ENCODE measurements at regions not wholly inside any gene's neighbourhood (a gene's known extent, or its start where the extent isn't known, plus 50 kb on each side); places are given as distances from the start of the nearest gene placed in this dataset.

DNA sequence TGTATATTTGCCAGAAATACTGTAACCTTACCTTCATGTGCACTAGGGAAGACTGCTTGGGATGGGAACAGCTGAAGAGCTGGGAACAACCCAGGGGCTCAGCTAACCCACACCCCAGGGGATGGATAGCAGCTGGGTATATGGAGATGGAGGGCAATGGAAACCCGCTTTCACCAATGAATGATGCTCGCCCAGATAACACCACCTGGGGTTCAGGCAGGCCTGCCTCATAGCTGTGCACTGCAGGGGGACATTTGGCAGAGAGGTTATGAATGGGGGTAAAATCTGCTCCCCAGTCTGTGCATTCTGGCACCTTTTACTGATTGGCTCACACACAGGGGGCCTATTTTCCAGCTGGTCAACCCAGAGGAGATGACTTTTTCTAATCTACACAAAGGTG, 170.7 kb downstream of the CHST1 start:
- H3K27me3 ChIP-seq, result no peaks in the 10 kb centered on the region
- no peak overlapping the region for H3K27ac ChIP-seq
- TF ChIP-seq, protein P1, sequence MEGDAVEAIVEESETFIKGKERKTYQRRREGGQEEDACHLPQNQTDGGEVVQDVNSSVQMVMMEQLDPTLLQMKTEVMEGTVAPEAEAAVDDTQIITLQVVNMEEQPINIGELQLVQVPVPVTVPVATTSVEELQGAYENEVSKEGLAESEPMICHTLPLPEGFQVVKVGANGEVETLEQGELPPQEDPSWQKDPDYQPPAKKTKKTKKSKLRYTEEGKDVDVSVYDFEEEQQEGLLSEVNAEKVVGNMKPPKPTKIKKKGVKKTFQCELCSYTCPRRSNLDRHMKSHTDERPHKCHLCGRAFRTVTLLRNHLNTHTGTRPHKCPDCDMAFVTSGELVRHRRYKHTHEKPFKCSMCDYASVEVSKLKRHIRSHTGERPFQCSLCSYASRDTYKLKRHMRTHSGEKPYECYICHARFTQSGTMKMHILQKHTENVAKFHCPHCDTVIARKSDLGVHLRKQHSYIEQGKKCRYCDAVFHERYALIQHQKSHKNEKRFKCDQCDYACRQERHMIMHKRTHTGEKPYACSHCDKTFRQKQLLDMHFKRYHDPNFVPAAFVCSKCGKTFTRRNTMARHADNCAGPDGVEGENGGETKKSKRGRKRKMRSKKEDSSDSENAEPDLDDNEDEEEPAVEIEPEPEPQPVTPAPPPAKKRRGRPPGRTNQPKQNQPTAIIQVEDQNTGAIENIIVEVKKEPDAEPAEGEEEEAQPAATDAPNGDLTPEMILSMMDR (IDR thresholded peaks at IDR 0.05), result no peak
- H3K4me1 ChIP-seq, result no peaks in the 10 kb centered on the region
- H3K4me3 ChIP-seq, result no peak overlapping the region
- no peaks in the 10 kb centered on the region for H3K36me3 ChIP-seq
- H3K9me3 ChIP-seq, result peaks cover 0 to 4% of the 10 kb centered on the region in 2 donors
- DNase-seq (ENCODE audit: low spot score), result no peak

DNA sequence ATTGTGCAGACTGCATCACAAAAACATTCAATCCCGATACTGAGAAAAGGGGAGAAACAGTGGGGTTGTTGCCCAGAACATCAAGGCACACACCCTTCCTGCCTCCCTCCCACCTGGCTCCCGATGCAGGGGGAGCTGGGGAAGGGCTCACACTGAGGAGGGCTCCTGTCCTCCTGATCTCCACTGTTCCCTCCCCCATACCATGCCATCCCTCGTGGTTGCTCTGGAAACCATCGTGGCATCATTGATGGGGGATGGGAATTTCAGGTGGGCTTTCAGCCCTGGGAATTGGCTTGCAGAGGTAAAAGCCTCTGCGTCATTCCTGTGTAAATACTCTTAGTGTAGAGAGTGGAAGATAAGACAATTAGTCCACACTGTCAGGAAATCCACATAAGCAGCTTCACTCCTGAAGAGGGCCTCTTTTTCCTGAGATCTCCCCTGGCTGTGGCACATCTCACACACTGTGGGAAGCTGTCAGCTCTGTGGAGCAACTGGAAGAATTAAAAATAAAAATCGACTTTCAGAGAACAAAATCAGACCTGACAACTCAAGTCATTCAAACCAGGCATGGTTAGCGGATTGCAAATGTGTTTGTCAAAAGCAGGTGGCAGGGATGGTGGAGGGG, 176.0 kb downstream of the CHST1 start:
- Histone ChIP-seq H3K27ac (no peak overlapping the region), H3K27me3 (no peaks in the 10 kb centered on the region), H3K4me1 (no peaks in the 10 kb centered on the region), H3K4me3 (no peak overlapping the region), H3K9me3 (peaks cover 0 to 4% of the 10 kb centered on the region in 2 donors), H3K36me3 (no peaks in the 10 kb centered on the region)
- no peak for DNase-seq (ENCODE audit: low spot score)
- TF ChIP-seq, protein P1 (IDR thresholded peaks at IDR 0.05), result no peak

DNA sequence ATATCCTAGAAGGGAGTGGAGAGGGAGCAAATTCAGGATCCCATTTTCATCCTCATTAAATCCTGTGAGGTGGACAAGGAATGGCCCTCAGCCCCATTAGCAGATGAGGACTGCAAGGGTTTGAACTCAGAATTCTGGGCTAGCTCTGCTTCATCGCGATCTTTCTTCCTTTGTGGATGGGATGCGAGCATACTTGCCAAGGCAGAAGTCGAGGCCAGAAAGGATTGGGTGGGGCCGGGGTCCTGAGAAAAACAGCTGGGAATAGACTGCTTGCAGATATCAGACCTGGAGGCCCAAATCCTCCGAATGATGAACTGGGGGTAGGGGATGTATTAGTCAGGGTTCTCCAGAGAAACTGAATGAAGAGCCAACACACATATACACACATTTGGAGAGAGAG, 179.0 kb downstream of the CHST1 start:
- Histone ChIP-seq H3K4me3 (no peak overlapping the region), H3K36me3 (no peaks in the 10 kb centered on the region), H3K4me1 (no peaks in the 10 kb centered on the region), H3K27ac (no peak overlapping the region), H3K27me3 (no peaks in the 10 kb centered on the region), H3K9me3 (no peaks in the 10 kb centered on the region)
- TF ChIP-seq, protein P1 (IDR thresholded peaks at IDR 0.05), result no peak
- no peak for DNase-seq (ENCODE audit: low spot score)

DNA sequence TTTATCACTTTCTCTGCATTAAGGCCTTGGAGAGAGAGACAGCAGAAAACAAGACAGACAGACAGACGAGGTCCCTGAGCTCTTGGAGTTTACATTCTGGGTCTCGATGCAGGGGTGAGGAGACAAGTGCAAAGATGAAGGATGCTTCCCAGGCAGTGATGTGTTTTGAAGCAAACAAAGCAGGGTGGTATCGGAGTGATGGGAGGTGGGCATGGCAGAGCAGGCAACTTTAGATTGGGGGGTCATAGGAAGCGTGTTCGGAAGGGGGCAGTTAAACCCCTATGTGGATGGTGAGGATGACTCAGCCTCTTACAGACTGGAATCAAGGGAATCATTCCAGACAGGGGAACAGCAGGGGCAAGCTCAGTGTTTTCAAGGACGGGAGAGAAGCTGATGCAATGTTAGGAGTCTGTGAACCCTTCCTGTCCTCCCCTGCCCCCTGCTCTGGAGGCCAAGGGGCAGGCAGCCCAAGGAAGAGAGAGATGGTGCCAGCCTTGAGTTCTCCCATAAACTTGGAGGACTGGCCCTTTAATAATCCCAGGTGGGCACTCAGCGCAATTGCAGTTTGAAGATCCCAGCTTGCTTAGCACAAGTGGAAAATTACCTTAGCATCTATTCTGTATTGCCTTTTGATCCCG, 180.2 kb downstream of the CHST1 start:
- H3K27ac ChIP-seq, result no peak overlapping the region
- no peaks in the 10 kb centered on the region for H3K36me3 ChIP-seq
- H3K4me3 ChIP-seq, result no peak overlapping the region
- no peaks in the 10 kb centered on the region for H3K9me3 ChIP-seq
- TF ChIP-seq, protein P1 (IDR thresholded peaks at IDR 0.05), result no peak
- no peaks in the 10 kb centered on the region for H3K4me1 ChIP-seq
- DNase-seq (ENCODE audit: low spot score), result no peak
- H3K27me3 ChIP-seq, result no peaks in the 10 kb centered on the region

DNA sequence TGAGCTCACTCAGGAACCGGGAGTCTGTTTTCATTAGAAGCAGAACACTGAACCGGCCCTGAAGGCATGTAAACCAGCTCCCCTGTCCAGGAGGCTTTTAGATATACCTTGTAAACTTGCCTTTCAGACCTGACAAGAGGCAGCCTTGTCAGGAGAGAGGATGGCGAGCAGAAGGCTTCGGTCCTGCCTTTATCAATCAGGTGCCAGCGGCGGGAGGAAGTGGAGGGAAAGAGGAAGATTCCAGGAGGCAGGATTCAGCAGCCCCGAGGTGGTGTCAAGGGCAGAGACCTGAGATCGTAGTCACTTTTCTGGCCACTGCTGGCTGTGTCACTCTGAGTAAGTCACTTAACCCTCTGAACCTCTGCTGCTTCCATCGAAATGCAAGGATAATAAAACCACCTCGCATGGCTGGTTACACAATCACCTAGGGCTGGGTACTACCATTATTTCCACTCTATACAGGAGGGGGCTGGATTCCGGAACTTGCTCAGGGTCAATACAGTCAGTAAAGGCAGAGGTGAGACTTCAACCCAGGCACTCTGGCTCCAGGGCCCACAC, 181.0 kb downstream of the CHST1 start:
- no peak for DNase-seq (ENCODE audit: low spot score)
- no peaks in the 10 kb centered on the region for H3K27me3 ChIP-seq
- no peak overlapping the region for H3K27ac ChIP-seq
- no peaks in the 10 kb centered on the region for H3K36me3 ChIP-seq
- TF ChIP-seq, protein P1 (IDR thresholded peaks at IDR 0.05), result no peak
- no peak overlapping the region for H3K4me3 ChIP-seq
- H3K9me3 ChIP-seq, result no peaks in the 10 kb centered on the region
- no peaks in the 10 kb centered on the region for H3K4me1 ChIP-seq
